BJ (cell line): ENCODE measurements at regions not wholly inside any gene's neighbourhood (a gene's known extent, or its start where the extent isn't known, plus 50 kb on each side); places are given as distances from the start of the nearest gene placed in this dataset.

ENCODE experiments used
- CTCF ChIA-PET: fragments of 350-600 bp; formaldehyde crosslinking; extraction: SDS; loops from one replicate; lab custom pipeline; 2021; ENCODE audit warnings: antibody characterized with exemption, inconsistent platforms; lab: Yijun Ruan, JAX
- POLR2A ChIA-PET: fragments of 300-600 bp; sonication (Branson Sonifier 250); formaldehyde crosslinking; extraction: SDS; loops from one replicate; lab custom pipeline; 2021; ENCODE audit warnings: antibody characterized with exemption; lab: Charles Lee
- DNase-seq: peaks from one replicate; pipeline ENCODE4 v3.0.0-alpha.2; 2011; ENCODE audit warnings: low read depth
- H3K27me3 ChIP-seq: 2 replicates; pipeline ENCODE4 v1.6.0; 2011; ENCODE audit warnings: low read length; ENCODE audit not compliant: control insufficient read depth, insufficient read depth
- H3K36me3 ChIP-seq: 2 replicates; pipeline ENCODE4 v1.5.1; 2011; ENCODE audit warnings: low read length; ENCODE audit not compliant: control insufficient read depth, insufficient read depth
- H3K4me3 ChIP-seq: 2 replicates; pipeline ENCODE4 v1.5.1; 2011; ENCODE audit warnings: low read depth, mild to moderate bottlenecking, control low read depth, low read length
- TF ChIP-seq, protein P1 (sequence below): IDR thresholded peaks from 2 replicates; pipeline ENCODE4 v1.5.1; 2011; ENCODE audit warnings: low read depth, mild to moderate bottlenecking, control low read depth, inconsistent platforms, low read length, moderate library complexity; ENCODE audit not compliant: insufficient read depth

DNA sequence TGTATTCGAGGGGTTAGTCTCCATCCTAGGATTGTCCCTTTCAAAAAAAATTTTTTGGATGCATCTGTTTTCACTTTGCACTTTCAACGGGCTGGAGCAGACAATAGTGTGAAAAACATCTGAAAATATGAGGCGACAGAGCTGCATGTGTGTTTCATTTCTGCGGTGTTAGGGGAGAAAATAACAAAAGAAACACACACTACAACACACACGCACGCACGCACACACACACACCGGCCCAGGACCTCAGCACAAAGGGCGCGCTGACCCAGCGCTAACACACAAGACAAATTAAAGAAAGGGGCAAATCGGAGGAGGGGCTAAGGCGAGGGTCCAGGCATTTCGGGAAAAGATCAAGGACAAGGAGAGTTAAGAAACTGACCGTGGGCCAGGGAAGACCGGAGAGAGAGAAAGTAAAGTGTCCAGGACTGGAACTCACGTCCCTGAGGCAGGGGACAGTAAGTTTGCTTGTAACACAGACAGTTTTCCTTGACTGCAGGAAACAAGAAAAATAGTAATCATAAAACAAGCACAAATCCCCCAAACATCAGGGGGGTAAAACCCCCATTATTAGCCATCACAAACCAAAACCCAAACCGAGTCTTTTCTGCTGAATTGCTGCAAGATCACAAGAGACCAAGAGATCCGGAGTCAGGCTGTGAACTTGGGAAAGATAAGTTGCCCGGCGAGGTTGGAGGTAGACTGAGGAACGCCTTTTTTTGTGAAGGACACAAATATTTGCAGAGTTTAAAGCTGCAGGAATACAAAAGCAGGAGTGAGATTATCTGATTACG is 302.1 kb downstream of the PARP8 start:
- no peak for DNase-seq
- TF ChIP-seq, protein P1, sequence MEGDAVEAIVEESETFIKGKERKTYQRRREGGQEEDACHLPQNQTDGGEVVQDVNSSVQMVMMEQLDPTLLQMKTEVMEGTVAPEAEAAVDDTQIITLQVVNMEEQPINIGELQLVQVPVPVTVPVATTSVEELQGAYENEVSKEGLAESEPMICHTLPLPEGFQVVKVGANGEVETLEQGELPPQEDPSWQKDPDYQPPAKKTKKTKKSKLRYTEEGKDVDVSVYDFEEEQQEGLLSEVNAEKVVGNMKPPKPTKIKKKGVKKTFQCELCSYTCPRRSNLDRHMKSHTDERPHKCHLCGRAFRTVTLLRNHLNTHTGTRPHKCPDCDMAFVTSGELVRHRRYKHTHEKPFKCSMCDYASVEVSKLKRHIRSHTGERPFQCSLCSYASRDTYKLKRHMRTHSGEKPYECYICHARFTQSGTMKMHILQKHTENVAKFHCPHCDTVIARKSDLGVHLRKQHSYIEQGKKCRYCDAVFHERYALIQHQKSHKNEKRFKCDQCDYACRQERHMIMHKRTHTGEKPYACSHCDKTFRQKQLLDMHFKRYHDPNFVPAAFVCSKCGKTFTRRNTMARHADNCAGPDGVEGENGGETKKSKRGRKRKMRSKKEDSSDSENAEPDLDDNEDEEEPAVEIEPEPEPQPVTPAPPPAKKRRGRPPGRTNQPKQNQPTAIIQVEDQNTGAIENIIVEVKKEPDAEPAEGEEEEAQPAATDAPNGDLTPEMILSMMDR: no peak
- Histone ChIP-seq H3K4me3 (no peak overlapping the region), H3K36me3 (no peaks in the 10 kb centered on the region), H3K27me3 (peaks cover 49% of the 10 kb centered on the region)
- ChIA-PET POLR2A (no interaction called here), CTCF (interaction anchor here (1.2 kb wide), 1 partner anchor 9 kb away, joined by 3 read pairs; no protein-coding TSS in a partner anchor)

DNA sequence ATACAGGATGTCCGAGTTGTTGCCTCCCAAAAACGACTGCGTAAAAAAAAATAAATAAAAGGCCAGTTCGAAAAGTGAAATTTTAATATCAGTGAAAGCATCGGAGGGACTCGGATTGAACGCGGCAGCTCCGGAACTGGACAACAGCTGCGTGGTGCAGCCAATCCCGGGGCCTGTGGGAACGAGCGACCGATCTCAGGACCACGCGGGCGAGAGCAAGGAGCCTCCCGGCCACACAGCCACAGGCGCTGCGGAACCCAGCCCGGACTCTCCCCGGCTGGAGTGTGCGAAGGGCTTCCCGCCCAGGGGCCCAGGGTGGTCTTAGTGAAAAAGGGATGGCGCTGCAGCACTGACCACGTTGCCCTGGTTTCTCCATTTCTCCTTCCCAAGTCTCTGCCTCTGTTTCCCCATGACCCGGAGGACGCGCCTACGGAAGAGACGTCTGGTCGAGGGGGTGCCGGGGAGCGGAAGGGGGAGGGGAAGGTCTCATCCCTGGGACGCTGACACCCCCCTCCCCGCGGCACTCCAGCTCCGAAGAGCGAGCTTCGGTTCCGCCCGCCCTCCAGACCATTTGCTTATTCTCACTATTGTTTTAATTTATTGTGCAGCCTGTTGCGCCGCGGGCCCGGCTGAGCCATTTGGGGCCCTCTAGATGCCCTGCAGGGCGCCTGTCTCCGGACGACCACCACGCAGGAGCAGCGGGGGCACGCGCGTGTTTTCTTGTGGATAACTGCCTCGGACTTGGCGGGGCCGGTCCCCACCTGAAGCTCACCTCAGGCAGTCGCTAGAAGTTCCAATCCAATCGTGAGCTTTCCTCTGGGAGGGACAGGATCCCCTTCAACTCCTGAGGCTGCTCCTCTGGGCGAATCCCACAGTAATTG is 303.0 kb downstream of the PARP8 start:
- no peak overlapping the region for H3K4me3 ChIP-seq
- H3K36me3 ChIP-seq: no peaks in the 10 kb centered on the region
- CTCF ChIA-PET: interaction anchor here (1.4 kb wide), 1 partner anchor 36 kb away, joined by 4 read pairs; no protein-coding TSS in a partner anchor
- TF ChIP-seq, protein P1: no peak
- peaks cover 42% of the 10 kb centered on the region for H3K27me3 ChIP-seq
- POLR2A ChIA-PET: no interaction called here
- DNase-seq: no peak

DNA sequence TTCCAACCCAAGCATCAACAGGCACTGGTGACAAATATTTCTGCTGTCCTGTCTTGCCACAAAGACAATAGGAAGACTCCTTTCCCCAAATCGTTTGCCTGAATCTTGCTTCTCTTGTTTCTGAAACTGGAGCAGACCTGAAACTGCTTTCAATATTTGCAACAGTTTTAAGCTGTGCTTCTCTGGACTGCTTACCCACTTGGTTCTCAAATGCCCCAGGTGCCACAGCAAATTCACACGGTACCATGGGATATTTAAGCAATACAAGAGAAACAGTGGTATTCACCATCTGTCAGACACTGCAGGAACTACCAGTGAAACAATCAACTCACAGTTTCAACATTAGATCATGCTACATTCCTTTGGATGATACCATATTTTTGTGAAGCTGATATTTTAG is 309.4 kb downstream of the PARP8 start:
- no peak for DNase-seq
- H3K4me3 ChIP-seq: no peak overlapping the region
- H3K36me3 ChIP-seq: no peaks in the 10 kb centered on the region
- POLR2A ChIA-PET: no interaction called here
- TF ChIP-seq, protein P1: no peak
- CTCF ChIA-PET: interaction anchor here (1.9 kb wide), 1 partner anchor 13 kb away, joined by 6 read pairs; no protein-coding TSS in a partner anchor
- no peaks in the 10 kb centered on the region; the same call in 1 of the 2 replicates for H3K27me3 ChIP-seq

DNA sequence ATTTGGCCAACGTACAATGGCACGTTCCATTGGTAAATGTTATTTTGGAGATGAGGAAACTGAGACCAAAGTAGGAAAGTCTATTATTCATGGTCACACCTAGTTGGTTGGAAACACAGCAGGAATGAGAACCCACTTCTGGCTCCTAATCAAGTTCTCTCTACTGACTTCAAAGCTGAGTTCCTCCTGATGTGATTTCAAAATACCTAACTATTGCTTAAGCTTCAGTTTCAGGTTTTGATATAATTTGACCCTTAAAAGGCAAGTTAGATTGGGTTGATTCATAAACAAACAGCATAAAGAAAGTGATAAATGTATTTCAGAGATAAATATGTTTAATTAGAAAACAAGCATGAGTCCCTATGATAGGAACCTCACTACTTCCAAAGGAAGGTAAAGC is 312.5 kb downstream of the PARP8 start:
- CTCF ChIA-PET: no interaction called here
- POLR2A ChIA-PET: no interaction called here

More for the DNA sequence above, 312.5 kb downstream of the PARP8 start:
- no peaks in the 10 kb centered on the region; the same call in 1 of the 2 replicates for H3K27me3 ChIP-seq
- H3K36me3 ChIP-seq: no peaks in the 10 kb centered on the region
- no peak for DNase-seq
- no peak overlapping the region for H3K4me3 ChIP-seq
- TF ChIP-seq, protein P1: no peak
